GM21717 (cell line): ENCODE measurements at regions not wholly inside any gene's neighbourhood (a gene's known extent, or its start where the extent isn't known, plus 50 kb on each side); places are given as distances from the start of the nearest gene placed in this dataset.

Source experiments
- ATAC-seq: cut with Tn5 transposase; IDR thresholded peaks from one replicate; pipeline ENCODE4 v1.9.1; 2021; ENCODE audit warnings: mild to moderate bottlenecking, moderate library complexity; ENCODE audit not compliant: unreplicated experiment

GRCh38 chr18:55121397-55122170 lies 162.3 kb upstream of the CCDC68 start:
- ATAC-seq, result no peak

DNA sequence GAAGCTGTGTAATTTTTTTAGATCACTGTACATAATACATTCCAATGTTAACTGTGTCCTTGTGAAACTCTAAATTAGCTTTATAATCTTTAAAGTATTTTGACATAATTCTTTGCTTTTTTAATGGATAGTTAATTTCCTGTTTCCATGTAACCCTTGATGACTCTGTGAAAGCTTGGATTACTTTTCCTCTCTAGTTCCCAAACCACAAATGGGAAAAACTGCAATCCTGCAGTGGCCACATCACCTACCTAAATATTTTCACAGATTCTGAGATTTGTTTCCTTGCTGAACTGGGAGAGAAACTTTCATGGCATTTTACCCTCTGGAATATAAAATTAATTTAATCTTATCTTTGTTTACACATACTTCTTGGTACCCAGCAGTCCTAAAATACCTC lies 161.6 kb upstream of the CCDC68 start:
- ATAC-seq, result no peak

GRCh38 chr18:55119434-55119833 lies 160.2 kb upstream of the CCDC68 start:
- ATAC-seq, result no peak

- no peak for ATAC-seq
Observed at GRCh38 chr18:55119016-55119415, 159.8 kb upstream of the CCDC68 start.

GRCh38 chr18:55116863-55117262 lies 157.6 kb upstream of the CCDC68 start:
- ATAC-seq, result no peak

DNA sequence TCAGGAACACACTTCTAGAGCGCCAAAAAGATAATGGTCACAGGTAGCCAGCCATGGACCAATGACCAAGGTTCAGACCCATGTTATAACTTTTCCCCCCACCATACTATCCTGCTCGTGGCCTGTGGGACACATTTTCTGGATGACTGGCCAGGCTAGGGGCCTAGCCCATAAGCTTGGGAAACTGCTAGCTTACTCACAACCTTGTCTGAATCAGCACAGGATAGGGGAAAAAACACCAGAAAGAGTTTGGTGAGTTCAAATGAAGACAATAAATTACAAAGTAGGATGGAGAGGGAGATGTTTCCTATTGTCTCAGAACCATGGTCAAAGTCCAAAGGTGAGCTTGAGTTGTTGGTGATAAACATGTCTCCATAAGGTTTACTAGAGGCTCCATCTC lies 156.3 kb upstream of the CCDC68 start:
- no peak for ATAC-seq

DNA sequence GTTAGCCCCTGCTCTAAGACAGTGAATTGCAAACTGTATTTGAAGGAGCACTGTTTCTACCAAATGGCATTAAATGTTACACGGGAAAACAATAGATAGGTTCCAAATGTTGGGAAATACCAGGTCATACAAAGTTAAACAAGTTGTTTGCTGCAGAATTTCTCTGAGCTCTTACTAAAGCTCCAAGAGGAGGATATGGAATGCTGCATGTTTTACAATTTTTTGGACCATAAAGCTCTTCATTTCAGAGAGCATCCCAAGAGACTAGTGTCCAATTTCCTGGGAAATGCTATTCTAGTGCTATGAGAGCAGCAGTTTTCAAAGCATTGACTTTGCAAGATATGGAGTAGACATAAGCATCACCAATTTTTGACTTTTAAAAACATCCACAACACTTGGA lies 155.6 kb upstream of the CCDC68 start:
- ATAC-seq, result no peak

GRCh38 chr18:55113800-55114199 lies 154.5 kb upstream of the CCDC68 start:
- no peak for ATAC-seq

DNA sequence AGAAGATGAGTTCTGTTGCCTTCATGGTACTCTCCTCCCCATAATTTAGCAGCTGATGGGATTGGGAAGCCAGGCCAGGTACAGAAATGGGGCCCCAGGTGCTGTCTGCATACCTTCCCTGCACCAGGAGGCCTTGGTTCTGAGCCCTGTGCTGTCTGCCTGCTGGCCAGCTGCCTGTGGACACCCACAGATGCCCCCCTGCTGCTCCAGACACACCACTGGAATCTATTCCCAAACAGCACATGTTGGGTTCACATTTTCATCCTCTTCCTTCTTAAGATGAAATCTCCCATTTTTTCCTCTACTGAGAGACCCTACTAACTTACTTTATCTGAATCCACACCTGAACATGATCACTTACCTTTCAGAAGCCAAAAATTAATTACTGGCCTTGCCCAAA lies 152.0 kb upstream of the CCDC68 start:
- no peak for ATAC-seq

GRCh38 chr18:55110436-55110835 lies 151.2 kb upstream of the CCDC68 start:
- no peak for ATAC-seq

DNA sequence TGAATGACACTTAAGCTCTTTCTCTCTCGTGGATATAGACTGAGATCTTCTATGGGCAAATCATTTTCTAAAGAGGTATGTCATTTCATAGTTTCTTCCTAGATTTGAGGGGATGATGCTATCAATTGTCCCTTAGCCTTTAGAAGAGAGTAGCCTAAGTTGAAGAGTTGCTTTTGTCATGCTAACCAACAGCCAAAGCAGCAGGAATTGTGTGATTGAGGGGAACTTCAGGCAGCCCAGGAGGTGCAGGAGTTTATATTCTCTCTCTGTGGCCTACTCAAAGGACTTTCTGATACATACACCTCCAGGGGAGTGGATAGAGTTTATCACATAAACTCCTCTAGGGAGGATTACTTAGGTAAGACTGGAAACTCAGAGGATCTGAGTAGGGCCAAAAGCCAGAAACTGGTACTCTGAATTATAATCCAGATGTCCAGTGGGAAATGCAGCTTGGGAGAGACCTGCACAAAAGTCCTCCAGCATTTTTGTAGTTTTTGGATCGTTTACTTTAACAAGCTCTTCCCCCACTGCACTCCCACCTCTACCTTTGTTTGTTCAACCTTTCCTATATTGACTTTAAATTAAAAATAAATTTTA lies 150.7 kb upstream of the CCDC68 start:
- no peak for ATAC-seq

- no peak for ATAC-seq
Observed at GRCh38 chr18:55106906-55107305, 147.6 kb upstream of the CCDC68 start.

GRCh38 chr18:55106466-55106865 lies 147.2 kb upstream of the CCDC68 start:
- no peak for ATAC-seq

DNA sequence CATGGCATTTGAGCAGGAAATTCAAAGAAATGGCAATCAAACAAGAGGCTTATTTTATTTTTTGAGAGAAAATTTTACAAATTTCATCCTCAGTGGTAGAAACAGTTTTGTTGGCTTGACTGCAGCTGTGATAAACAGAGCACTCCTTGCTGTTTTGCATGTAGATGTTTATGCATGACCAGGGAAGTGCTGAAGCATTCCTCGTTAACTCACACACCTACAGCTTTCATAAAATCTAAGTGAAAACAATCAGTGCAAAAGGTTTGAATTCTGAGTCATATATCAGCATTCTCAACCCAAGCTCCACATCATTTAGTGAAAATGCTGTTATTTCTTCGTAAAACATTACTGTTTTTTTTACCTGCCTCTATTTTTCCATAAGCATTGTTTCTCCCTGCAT lies 146.6 kb upstream of the CCDC68 start:
- ATAC-seq, result no peak

GRCh38 chr18:55102958-55103456 lies 143.7 kb upstream of the CCDC68 start:
- no peak for ATAC-seq

- ATAC-seq, result no peak
Observed at GRCh38 chr18:55102501-55102900, 143.2 kb upstream of the CCDC68 start.

DNA sequence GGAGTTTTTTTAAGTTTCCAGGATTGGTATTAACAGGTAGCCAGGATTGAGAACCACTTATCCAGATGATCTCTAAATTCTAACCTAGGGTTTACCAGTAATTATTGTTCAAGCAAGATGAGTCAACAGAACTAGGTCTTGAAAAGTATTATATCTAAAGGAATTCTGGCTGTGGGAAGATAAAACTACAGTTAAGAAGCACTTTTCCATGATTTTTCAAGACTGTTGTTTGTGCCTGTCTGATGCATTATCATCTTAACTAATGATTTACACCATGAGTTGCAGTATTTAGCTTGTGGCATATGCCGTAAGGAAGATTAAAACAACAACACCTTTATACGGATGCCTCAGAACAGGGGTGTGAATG lies 142.2 kb upstream of the CCDC68 start:
- no peak for ATAC-seq

DNA sequence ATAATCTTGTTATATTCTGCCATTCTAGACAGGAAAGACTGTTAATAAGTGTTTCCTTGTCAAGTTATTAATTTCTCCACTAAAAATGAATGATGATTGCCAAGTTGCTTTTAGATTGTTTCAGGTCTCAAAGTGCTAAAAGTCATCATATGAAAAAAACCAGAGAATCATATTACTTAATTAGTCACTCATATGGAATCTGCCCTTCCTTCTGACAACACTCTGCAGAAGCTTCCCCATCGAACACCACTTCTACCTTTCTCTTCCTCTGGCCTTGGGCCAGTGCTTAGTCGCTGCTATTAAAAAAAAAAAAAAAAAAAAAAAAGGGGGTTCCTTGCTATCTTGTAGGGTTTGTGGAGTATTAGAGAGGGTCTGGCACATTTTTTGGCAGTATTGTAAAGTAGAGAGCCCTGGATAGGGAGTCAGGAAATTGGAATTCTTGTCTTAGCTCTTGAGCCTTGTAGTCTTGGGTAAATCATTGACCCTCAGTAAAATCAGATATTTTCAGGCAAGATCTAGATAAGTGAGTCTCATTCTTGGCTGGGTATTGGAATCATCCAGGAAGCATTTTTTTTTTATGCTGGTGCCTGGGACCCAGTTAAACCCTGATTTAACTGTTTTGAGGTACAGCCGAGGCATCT lies 141.7 kb upstream of the CCDC68 start:
- ATAC-seq, result no peak

GRCh38 chr18:55097456-55098170 lies 138.4 kb upstream of the CCDC68 start:
- ATAC-seq, result no peak

DNA sequence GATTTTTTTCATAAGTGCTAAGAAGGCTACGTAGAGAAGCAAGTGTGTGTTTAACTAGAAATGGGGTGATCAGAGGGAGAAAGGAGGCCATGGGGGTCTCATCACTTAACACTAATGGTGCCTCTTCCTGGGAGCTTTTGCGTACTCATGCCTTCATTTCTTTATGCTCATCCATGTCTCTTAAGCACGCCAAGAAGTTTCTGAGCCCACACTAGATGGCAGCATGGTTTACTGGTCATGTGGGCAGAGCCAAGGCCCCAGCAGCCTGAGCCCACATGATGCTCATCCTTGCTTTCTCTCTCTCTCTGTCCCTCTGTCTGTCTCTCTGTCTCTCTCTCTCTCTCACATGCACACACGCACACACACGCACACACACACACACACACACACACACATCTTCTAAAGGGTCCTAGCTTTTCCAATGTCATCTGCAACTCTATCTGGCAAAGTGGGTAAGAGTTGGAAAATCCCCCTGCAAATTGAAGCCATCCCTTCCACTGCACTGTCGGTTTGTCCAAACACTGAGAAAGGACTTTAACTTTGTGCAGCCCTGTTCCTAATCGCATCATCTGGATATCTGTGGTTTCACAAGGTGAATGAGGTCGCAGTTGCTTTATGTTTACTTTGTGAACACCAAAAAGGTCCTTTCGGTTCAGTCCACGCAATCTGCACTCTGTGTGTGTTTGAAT lies 137.1 kb upstream of the CCDC68 start:
- no peak for ATAC-seq

- ATAC-seq, result no peak
Observed at GRCh38 chr18:55095584-55095983, 136.3 kb upstream of the CCDC68 start.
